GM08714 (cell line): ENCODE measurements at regions not wholly inside any gene's neighbourhood (a gene's known extent, or its start where the extent isn't known, plus 50 kb on each side); places are given as distances from the start of the nearest gene placed in this dataset.

Experiments used
- H3K4me3 ChIP-seq: fragments of 200-500 bp; sonication (Bioruptor generic); 2 replicates; pipeline ENCODE4 v1.5.1; 2014; ENCODE audit warnings: mild to moderate bottlenecking, low read length, inconsistent platforms
- ZNF274 ChIP-seq: IDR thresholded peaks from 2 replicates; pipeline ENCODE4 v1.6.1; 2012; ENCODE audit warnings: mild to moderate bottlenecking, low read depth, low read length

DNA sequence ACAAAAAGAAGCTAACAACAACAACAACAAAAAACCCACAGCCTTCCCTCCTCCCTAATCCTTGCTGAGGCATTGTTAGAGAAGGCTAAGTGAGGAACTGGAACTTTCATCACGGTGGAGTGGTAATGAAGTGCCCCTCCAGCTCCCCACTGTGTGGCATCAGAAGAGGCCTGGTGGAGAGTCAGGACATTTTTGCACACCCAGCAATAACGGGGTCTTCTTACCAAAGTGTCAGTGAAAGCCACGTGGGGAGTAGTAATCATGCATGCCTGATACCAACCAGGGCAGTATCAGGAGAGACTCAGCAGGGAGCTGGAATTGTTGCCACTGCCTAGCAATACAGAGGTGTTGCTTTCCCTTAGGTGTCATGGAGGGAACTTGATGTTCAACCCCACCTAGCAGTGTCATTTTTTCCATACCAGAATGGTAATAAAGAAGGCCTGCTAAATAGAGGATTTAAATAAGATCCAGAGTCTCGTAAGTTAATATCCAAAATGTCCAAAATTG is 299.7 kb upstream of the RGS6 start:
- H3K4me3 ChIP-seq, result no peak overlapping the region
- no peak for TF ChIP-seq ZNF274

DNA sequence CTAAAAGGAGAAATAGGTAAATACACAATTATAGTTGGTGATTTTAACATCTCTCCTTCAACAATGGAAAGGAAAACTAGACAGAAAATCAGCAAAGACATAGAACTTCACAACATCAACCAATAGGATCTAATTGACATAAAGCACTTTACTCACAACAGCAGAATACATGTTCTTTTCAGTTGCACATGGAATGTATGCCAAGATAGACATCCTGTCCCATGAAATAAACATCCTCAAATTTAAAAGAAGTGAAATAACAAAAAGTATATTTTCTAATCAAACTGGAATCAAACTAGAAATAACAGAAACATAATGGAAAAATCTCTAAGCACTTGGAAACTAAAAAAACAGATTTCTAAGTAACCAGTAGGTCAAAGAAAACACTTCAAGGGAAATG is 296.2 kb upstream of the RGS6 start:
- TF ChIP-seq ZNF274, result no peak
- no peak overlapping the region for H3K4me3 ChIP-seq

DNA sequence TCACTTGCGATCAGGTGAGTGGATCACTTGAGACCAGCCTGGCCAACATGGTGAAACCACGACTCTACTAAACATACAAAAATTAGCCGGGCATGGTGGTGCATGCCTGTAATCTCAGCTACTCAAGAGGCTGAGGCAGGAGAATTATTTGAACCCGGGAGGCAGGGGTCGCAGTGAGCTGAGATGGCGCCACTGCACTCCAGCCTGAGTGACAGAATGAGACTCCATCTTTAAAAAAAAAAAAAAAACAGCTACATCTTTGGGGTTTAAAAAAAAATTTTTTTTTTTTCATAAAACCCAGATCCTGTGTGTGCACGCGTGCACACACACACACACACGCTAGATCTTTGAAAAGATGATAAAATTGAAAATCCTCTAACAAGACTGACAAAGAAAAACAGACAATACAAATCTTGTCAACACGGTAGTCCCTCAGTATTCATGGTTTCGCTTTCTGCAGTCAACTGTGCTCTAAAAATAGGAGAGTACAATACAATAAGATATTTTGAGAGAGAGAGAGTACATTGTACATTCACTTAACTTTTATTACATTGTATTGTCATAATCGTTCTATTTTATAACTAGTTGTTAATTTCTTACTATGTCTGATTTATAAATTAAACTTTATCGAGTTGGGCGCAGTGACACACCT is 295.3 kb upstream of the RGS6 start:
- TF ChIP-seq ZNF274, result no peak
- H3K4me3 ChIP-seq, result no peak overlapping the region

DNA sequence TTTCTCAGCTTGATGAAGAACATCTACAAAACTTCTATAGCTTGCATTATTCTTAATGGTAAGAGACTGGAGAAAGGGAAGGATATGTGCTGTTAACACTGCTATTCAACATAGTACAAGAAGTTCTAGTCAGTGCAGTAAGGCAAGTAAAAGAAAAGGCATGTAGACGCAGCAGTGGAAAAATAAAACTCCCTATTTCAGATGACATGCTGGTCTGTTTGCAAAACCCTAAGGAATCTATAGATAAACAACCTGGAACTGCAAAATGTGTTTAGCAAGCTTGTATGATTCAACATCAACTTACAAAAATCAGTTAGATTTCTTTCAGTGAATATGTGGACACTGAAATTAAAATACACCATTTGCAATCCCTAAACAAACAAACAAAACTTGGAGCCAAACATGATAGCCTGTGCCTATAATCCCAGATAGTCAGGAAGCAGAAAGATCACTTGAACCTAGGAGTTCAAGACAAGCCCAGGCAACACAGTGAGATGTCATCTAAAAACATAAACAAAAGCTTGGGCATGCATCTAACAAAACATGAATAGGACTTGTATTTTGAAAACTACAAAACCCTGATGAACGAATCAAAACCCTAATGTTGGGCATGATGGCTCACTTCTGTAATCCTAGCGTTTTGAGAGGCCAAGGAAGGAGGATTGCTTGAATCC is 293.6 kb upstream of the RGS6 start:
- no peak overlapping the region for H3K4me3 ChIP-seq
- no peak for TF ChIP-seq ZNF274

DNA sequence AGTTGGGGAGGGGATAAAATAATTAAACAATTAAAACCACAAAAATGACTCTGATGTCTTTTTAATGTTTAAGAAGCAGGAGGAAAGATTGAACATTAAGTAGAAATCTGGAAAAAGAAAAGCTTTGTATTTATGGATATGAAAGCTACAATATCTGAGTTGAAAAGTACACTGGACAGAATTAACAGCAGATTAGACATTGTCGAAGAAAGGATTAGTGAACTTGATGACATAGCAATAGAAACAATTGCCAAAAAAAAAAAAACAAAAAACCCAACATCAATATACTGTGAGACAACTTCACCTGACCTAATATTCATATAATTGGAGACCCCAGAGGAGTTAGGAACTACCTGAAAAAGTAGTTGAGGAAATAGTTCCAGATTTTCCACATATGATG is 289.5 kb upstream of the RGS6 start:
- H3K4me3 ChIP-seq, result no peak overlapping the region
- no peak for TF ChIP-seq ZNF274

DNA sequence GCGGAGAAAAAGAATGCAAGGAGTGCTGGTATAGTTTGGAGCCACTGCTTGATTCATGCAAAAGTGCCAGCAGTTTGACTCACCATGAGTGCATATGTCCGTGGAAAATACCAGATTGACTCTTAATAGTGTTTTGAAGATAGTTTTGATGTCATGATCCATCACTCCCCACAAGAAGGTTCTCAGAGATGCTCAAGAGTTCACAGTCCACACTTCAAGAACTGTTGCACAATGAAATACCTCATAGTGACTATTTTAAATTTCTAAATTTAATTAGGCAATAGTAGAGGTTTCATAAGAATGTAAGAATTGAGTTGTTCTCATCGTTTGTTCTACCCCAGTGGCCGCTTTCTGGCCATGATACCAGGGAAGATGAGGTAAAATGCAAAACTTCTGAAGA is 286.6 kb upstream of the RGS6 start:
- TF ChIP-seq ZNF274, result no peak

DNA sequence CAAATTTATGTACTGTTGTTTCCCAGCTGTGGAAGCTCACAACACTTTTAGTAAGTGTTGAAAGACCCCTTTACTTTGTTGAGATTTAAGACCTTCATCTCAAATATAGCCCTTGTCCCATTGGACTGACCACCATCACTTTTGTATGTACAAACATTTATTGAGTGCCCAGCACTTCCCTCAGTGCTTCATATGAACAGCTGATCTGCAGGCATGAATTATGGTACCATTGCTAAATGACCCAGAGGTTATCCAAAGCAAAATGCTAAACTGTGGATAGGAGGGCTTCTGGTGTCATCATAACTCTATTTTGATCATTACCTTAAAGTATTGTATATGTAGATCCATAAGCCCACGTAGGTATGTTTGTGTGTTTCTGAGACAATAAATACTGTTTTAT is 285.7 kb upstream of the RGS6 start:
- no peak for TF ChIP-seq ZNF274
- H3K4me3 ChIP-seq, result no peak overlapping the region

More for the DNA sequence above, 286.6 kb upstream of the RGS6 start:
- H3K4me3 ChIP-seq, result no peak overlapping the region

DNA sequence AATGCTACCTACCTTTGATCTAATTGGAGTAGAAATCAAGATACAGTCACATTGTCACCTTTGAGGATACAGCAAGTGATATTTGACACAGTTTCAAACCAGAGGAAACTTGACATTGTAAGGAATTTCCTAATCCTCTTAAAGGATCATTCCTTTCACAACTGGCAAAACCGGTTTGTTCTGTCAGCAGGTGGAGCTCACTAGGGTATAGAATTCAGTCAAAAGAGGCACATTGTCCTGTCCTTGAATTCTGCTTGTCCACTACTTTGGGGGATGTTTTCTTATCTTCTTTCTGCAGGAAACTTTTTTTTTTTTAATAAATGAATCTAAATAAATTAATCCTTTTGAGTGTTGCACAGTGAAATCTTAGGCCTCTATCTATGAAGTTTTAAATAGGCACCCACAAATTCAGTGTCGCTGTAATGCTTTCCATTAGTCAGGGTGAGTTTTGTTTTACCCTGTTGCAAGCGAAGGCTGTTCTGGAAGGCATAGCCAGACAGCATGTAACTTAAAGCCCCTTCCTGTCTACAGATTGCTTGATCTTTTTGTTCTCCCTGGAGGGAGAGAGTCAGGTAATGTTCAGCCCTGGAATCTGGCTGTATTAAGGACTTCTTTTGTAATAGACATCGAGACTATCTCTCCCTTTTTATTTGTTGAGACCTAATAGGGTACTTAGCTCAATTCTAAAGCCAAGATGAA is 285.0 kb upstream of the RGS6 start:
- TF ChIP-seq ZNF274, result no peak
- H3K4me3 ChIP-seq, result no peak overlapping the region

DNA sequence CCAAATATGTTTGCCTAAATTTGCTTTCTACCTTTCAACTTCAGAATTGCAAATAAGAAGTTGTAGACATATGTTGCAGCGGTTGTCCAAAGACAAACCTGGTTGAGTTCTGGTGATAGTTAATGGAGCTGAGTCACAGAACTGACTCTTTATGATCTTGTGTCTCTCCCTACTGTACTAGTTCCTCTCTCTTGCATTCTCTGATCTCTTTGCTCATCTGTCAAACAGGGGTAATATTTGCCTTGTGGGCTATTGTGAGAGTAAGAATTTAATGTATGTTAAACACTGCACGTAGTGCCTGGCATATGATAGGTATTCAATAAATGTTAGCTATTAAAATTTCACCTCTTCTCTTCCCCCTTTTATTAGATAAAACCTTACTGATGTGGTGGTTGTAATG is 283.5 kb upstream of the RGS6 start:
- no peak overlapping the region for H3K4me3 ChIP-seq
- no peak for TF ChIP-seq ZNF274

DNA sequence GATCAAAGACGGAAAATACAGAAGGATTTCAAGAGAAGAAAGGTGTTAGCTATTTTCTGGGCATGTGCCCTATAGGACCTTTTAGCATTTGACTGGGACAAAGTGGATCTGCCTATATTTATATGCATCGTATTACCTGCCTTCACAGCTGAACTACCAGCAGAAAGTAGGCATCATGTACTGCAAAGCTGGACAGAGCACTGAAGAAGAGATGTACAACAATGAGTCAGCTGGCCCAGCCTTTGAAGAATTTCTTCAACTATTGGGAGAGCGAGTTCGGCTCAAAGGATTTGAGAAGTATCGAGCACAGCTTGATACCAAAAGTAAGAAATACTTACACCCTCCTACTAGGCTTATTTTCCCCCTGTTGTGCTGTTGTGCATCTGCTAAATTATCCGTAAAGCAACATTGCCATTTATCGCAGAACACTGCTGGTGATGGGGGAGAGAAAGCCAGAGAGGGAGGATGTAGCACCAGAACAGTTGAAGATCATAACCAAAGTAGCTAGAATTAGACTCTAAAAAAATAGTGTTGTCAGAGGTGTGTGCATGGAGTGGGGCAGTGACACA is 282.0 kb upstream of the RGS6 start:
- no peak overlapping the region for H3K4me3 ChIP-seq

DNA sequence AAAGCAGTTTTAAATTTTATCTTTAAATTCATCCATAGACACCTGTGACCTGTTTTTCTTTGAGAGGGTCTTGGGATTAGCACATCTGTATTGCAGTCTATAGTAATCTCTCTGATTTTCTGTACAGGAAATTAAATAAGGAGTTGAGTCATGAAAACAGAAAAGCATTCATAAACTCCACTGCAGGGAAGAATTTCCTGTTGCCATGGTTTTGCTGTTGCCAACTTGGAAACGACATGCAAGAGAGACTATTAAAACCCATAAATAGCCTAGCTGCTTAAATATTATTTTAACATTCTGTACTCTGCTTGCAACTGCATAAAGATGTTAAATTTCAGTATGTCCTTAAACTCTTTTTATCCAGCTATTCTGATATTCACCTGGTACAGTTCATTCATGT is 281.0 kb upstream of the RGS6 start:
- TF ChIP-seq ZNF274, result no peak
- H3K4me3 ChIP-seq, result no peak overlapping the region

More for the DNA sequence above, 282.0 kb upstream of the RGS6 start:
- TF ChIP-seq ZNF274, result no peak

DNA sequence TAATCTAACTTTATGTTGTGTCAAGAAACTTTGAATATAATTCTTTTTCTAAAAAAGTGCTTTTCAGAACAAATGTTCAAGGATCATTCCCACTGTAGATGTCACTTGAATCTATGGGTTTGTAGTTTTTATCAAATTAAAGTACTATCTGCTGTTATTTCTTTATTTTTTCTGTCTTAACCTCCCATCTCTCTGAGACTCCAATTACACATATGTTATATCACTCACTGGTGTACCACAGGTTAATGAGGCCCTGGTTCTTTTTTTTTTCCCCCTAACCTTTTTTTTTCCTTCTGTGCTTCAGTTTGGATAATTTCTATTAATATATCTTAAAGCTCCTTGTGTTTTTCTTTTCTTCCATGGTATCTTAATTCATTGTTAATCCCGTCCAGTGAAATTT is 279.9 kb upstream of the RGS6 start:
- TF ChIP-seq ZNF274, result no peak
- H3K4me3 ChIP-seq, result no peak overlapping the region

DNA sequence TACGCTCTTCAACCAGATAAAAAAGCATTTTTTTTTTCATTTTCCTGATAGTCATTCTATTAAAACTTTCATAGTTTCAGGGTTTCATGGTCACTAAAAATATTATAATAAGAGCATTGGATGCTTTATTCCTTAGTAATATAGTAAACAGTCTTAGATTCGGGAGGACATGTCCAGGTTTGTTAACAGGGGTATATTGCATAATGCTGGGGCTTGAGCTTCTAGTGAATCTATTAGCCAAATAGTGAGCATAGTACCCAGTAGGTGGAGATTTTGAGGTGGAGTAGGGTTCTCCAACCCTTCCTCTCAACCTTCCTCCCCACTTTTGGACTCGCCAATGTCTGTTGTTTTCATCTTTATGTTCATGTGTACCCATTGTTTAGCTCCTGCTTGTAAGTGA is 277.4 kb upstream of the RGS6 start:
- no peak overlapping the region for H3K4me3 ChIP-seq
- no peak for TF ChIP-seq ZNF274

DNA sequence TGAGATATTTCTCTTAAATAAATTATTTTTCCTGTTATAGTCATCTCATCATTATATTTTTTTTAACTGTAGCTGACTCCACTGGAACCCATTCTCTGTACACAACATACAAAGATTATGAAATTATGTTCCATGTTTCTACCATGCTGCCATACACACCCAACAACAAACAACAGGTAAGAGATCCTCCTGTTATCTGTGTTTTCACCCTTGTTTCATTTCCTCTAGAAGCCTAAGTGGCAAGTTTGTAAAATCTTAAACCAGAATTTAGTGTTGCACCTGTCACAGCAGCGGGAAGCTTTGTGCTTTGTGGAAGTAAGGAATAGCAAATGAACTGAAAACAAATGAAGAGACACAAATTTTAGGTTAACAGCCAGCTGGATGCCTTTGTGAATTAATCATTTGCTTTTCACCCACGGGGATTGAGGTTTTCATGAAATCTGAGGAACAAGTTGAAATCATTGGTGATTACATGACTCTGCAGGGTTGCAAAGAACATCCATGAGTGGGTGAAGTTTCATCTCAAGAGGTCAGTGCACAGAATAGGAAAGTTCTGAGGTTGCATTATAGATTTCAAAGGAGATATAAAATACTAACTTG is 273.9 kb upstream of the RGS6 start:
- TF ChIP-seq ZNF274, result no peak
- no peak overlapping the region for H3K4me3 ChIP-seq
